ENCODE measurements at regions not wholly inside any gene's neighbourhood (a gene's known extent, or its start where the extent isn't known, plus 50 kb on each side); places are given as distances from the start of the nearest gene placed in this dataset.

- no peak for DNase-seq (ENCODE audit: low read depth in 3 of 3, low spot score in 2 of 3)
These were observed 137.4 kb upstream of the MYCN start for GRCh38 chr2:15802657-15803542.

- no peak for DNase-seq (ENCODE audit: low read depth in 3 of 3, low spot score in 2 of 3)
These were observed 136.7 kb upstream of the MYCN start for GRCh38 chr2:15803543-15804245.

DNA sequence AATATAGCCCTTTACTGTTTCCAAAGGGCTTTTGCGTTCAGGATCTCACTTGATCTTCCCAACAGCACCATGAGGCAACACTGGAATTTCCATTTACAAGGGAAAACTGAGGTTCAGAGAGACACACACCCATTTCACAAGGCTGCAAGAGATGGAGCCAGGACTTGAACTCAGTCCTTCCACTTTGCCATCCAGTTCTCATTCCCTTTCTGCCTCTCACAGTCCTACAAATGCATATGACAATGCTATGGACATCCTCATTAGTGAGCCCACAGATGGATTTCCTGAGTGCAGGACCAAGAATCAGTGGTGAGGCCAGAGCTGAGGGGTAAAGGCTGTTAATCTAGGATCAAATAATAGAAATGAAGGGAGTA is 136.1 kb upstream of the MYCN start:
- DNase-seq (ENCODE audit: low read depth in 3 of 3, low spot score in 2 of 3) = no peak

DNA sequence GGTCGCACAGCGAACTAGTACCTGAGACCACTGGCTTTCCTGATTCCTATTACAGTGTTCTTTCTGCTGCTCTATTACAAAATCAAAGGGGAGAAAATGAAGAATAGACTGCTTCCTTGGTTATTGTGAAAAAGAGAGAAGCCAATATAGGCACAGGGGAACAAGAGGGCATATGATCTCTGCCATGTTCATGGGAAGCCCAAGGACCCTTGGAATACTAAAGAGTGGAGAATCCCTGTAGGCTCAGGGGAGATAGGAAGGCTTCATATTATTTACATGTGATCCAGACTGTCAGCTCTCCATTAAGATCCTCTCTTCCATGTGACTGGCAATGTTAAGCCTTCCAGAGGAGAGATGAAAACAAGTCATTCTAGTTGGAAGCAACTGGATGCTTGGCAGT is 135.7 kb upstream of the MYCN start:
- DNase-seq (ENCODE audit: low read depth in 3 of 3, low spot score in 2 of 3) = no peak

- DNase-seq (ENCODE audit: low read depth in 3 of 3, low spot score in 2 of 3) = no peak
These were observed 135.1 kb upstream of the MYCN start for GRCh38 chr2:15805206-15805605.

DNA sequence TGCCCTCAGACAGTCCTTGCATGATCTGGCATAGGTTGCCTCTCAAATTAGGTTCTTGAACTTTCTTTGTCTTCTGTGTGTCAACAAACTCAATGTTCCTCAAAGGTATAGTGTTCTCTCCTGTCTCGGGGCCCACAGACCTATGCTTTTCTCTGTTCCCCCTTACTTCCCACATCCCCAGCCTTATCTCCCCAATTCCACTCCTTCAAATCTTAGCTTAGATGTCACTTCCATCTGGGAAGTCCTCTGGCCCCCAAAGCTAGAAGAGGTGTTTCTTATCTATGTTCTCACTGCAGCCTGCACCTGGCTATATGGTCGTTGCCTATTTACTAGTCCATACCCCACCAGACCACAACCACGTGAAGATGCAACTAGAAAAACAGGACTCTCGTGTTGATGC is 134.6 kb upstream of the MYCN start:
- DNase-seq (ENCODE audit: low read depth in 3 of 3, low spot score in 2 of 3) = no peak

DNA sequence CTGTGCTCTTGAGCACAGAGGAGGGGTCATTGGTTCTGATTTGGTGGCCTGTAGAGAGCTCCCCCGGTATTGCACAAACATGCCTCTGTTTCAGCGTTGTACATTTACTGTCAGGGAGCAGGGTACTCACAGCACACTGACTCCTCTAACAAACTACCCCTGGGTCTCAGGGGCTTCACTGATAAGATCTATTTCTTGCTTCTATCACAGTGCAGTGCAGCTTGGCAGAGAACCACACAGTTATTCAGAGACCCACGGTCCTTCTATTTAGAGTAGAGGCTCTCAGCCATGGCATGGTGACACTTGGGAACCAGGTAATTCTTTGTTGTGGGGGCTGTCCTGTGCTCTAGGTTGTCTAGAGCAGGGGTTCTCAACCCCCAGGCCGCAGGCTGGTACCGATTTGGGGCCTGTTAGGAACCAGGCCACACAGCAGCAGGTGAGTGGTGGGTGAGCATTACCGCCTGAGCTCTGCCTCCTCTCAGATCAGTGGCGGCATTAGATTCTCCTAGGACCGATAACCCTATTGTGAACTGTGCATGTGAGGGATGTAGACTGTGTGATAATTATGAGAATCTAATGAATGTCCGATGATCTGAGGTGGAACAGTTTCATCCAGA is 133.4 kb upstream of the MYCN start:
- no peak for DNase-seq (ENCODE audit: low read depth in 3 of 3, low spot score in 2 of 3)

GRCh38 chr2:15807418-15808203 is 132.7 kb upstream of the MYCN start:
- DNase-seq (ENCODE audit: low read depth in 3 of 3, low spot score in 2 of 3) = no peak

DNA sequence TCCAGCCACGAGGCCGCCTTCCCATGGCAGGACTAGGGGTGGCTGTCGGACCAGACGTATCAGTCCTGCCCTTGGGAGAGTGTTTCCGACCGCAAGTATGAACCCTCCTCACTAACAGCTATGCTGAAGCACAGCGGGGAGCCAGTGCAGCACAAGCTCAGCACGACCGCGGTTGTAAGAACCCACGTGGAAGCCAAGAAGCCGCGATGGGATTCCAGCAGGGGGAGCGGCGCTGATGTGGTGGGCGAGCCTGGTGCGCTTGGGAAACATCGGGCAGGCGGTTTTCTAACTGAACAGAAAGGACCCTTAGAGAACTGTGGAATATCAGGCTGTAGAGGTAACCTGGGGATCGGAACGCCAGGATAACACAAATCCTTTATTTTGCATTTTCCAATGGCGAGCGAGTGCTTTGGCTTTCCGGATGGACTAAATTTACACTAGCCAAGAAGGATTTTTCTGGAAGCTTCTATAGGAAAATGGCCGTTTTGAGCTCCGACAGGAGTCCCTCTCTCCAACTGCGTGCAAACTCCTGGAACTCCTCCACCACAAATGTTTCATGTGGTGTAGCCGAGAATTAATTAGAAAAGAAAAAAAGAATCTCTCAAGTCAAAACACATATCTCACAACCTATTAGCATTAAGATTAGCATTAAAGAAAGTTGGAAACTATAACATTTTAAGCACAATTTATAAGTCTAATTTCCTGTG is 132.0 kb upstream of the MYCN start:
- no peak for DNase-seq (ENCODE audit: low read depth in 3 of 3, low spot score in 2 of 3)

GRCh38 chr2:15808944-15809343 is 131.4 kb upstream of the MYCN start:
- DNase-seq (ENCODE audit: low read depth in 3 of 3, low spot score in 2 of 3) = no peak

GRCh38 chr2:15809404-15809803 is 130.9 kb upstream of the MYCN start:
- DNase-seq (ENCODE audit: low read depth in 3 of 3, low spot score in 2 of 3) = no peak

DNA sequence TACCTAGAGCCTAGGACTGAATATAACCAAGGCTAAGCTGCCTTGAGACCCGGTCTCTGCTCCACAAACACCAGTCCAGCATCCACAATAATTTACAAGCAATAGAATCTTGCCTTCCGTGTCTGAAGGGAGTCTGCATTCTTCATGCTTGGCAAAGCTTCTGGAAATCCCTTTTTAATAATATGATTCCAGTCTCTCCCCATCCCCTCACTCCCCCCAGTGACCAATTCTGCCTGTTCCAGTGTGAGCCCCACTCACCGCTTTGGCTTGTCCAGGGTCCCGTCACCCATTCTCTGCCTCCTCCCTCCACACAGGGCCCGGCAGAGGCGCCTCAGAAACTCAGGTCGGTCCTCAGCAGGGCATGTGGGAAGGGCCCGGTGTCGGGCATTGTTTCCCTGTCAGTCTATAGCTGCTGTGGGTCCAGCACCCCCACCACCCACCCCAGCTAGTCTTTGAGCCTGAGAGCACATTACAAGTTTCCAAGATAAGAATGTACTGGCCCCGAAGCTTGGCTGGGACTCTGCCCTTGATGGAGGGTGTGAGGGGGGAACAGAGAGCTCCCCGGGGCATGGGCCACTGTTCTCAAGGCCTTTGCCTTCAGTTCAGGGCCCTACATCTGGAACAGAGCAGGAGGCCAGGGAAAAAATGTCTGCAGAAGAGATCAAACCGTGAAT is 129.7 kb upstream of the MYCN start:
- DNase-seq (ENCODE audit: low read depth in 3 of 3, low spot score in 2 of 3) = no peak

DNA sequence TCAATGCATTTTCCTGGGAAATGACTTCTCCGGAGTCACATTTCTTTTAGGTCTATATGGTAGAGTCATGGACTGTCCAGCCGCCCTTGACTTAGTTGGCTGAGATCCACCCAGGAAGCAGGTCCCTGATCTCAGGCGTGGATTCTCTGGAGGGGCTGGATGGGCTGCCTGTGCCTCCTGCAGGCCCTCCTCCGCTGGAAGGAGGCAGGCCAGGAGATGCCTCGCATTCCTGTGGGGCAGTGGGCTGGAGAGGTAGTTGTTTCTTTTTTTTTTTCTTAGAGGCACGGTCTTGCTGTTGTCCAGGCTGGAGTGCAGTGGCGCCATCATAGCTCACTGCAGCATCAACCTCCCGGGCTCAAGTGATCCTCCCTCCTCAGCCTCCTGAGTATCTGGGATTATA is 129.0 kb upstream of the MYCN start:
- no peak for DNase-seq (ENCODE audit: low read depth in 3 of 3, low spot score in 2 of 3)

- DNase-seq (ENCODE audit: low read depth in 3 of 3, low spot score in 2 of 3) = no peak
These were observed 128.1 kb upstream of the MYCN start for GRCh38 chr2:15812187-15812780.

DNA sequence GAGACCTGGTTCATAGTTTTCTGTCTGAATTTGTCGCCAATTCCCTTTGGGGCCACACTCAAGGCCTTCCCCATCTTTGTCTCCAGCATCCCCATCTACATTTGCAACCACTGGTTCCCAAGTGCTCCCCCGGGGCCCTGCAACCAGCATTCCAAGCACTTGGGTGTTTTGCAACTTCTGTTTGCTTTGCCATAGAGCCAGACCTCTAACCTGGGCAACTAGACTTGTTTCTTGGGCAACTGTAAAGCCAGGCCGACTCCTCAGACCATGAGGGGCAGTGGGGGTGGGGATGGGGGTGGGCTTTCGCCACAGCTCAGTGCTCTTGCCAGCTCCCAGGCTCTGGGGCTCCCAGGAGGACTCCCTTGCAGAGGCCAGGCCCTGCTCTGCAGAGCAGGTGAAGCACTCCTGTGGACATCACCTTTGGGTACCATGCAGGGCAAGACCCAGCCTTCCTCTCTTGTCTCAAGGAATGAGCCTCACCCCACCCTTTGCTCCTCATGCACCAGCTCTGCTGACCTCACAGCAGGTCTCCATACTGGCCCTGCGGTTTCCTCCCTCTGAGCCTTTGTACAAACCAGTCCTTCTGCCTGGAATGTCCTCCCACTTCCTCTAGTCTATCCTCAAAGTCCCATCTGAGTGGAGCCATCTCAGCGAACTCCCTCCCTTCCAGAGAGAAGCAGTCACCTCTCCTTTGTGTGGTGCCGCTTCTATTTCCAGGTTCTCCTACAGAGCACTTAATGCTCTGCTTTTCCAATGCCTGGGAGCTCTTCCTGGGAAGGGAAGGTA is 126.7 kb upstream of the MYCN start:
- DNase-seq (ENCODE audit: low read depth in 3 of 3, low spot score in 2 of 3) = no peak

- DNase-seq (ENCODE audit: low read depth in 3 of 3, low spot score in 2 of 3) = no peak
These were observed 125.9 kb upstream of the MYCN start for GRCh38 chr2:15814403-15814802.

DNA sequence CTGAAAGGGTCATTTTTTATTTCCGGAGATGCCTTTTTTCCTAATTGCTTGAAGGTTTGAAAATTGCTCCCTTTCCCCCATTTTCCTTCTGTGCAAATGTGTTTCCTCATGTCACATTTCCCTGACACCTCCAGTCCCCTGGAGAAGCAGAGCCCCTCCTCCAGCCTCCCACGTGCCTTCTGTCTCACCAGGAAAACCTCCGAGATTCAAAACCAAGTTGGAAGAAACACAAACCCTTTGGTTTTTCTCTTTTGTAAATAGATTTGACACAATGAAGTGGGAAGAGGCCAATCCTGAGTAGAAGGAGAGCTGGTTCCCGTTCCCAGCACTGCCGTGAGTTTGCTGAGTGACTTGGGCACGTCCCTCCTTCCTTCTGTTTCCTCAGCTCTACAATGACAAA is 125.4 kb upstream of the MYCN start:
- DNase-seq (ENCODE audit: low read depth in 3 of 3, low spot score in 2 of 3) = no peak

DNA sequence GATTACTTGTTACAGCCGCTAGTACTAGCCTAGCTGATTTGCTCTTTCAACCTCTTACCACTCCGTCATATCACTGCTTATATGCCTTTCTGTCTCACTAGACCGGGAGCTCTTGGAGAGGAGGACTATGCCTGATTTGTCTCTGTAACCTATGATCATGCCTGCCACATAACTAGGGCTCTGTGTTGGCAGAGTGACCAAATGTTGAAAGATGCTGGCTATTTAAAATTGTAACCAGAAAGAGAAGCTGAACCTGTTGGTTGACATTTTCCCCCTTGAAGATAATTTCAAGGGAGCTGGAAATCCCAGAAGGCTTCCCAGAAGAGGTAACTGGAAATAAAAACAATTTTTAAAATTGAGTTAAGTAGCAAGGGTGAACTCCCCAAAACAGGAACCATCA is 124.1 kb upstream of the MYCN start:
- DNase-seq (ENCODE audit: low read depth in 3 of 3, low spot score in 2 of 3) = no peak

Measured in right renal cortex interstitium (tissue), 3 donors.